Left lung (tissue), 4 donors: ENCODE measurements at regions not wholly inside any gene's neighbourhood (a gene's known extent, or its start where the extent isn't known, plus 50 kb on each side); places are given as distances from the start of the nearest gene placed in this dataset.

Experiments
- ATAC-seq: fragments of 200-7000 bp; cut with Tn5 transposase; one replicate; pipeline ENCODE4 v1.9.1; 2020; ENCODE audit warnings: moderate library complexity
- DNase-seq, 4 donors: peaks; one replicate each; pipeline ENCODE4 v3.0.0-alpha.2; 2013 to 2020
- H3K27ac ChIP-seq, 2 donors: fragments of 200-600 bp; sonication (generic) in 1 of 2; one replicate each; pipeline versions ENCODE4 v1.5.0 to v1.8.0; 2020 to 2021
- H3K27me3 ChIP-seq, 2 donors: fragments of 200-600 bp; sonication (generic) in 1 of 2; one replicate each; pipeline versions ENCODE4 v1.5.0 to v1.8.0; 2020 to 2021
- H3K36me3 ChIP-seq, 2 donors: fragments of 200-600 bp; sonication (generic) in 1 of 2; one replicate each; pipeline versions ENCODE4 v1.5.0 to v1.8.0; 2020 to 2021
- H3K4me1 ChIP-seq, 2 donors: fragments of 200-600 bp; one replicate each; pipeline ENCODE4 v1.8.0; 2021
- H3K4me3 ChIP-seq, 2 donors: fragments of 200-600 bp; sonication (generic) in 1 of 2; one replicate each; pipeline versions ENCODE4 v1.5.0 to v1.8.0; 2020 to 2021; ENCODE audit warnings: mild to moderate bottlenecking in 1 of 2
- H3K9me3 ChIP-seq, 2 donors: fragments of 200-600 bp; sonication (generic) in 1 of 2; one replicate each; pipeline versions ENCODE4 v1.5.0 to v1.8.0; 2020 to 2021
- intact Hi-C, 2 donors: fragments of 100-400 bp; cut with DNase I; formaldehyde crosslinking; loops; one replicate each; pipeline versions ENCODE4 v1.11.2 to v1.14.2; 2022
- TF ChIP-seq, protein P1 (sequence below), 2 donors: fragments of 200-600 bp; sonication (generic) in 1 of 2; IDR thresholded peaks; one replicate each; pipeline versions ENCODE4 v1.5.0 to v1.8.0; 2021; ENCODE audit warnings: antibody characterized with exemption in 2 of 2
- donor health status: DM: no; HTN: yes; CAD: no.
- donor health status: DM: no; HTN: no; CAD: no.

DNA sequence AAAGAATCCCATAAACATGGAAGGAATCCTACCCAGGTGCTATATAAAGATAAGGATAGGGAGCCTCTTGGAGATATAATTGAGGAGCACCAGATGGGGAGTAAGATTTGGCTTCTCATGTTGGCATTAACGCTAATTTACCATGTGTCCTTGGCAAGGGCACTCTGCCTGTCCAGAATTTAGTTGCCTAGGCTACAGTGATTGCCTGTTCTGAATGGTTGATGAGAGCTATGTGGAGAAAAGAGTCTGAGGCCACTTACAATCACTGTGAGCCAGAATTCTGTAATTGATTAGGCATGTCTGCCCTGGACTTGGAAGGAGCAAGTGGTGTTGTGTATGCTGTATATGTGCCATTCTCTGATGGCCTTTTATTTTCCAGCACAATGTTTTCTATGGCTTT, 1101.2 kb upstream of the RBFOX1 start:
- peaks cover 0 to 3% of the 10 kb centered on the region in 2 donors for H3K9me3 ChIP-seq
- DNase-seq = no peak
- no peak overlapping the region for H3K4me3 ChIP-seq
- TF ChIP-seq, protein P1, sequence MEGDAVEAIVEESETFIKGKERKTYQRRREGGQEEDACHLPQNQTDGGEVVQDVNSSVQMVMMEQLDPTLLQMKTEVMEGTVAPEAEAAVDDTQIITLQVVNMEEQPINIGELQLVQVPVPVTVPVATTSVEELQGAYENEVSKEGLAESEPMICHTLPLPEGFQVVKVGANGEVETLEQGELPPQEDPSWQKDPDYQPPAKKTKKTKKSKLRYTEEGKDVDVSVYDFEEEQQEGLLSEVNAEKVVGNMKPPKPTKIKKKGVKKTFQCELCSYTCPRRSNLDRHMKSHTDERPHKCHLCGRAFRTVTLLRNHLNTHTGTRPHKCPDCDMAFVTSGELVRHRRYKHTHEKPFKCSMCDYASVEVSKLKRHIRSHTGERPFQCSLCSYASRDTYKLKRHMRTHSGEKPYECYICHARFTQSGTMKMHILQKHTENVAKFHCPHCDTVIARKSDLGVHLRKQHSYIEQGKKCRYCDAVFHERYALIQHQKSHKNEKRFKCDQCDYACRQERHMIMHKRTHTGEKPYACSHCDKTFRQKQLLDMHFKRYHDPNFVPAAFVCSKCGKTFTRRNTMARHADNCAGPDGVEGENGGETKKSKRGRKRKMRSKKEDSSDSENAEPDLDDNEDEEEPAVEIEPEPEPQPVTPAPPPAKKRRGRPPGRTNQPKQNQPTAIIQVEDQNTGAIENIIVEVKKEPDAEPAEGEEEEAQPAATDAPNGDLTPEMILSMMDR (IDR thresholded peaks at IDR 0.05) = no peak
- no peaks in the 10 kb centered on the region for H3K4me1 ChIP-seq
- no peak overlapping the region for H3K27ac ChIP-seq
- ATAC-seq = no peak
- no peaks in the 10 kb centered on the region for H3K27me3 ChIP-seq
- no peaks in the 10 kb centered on the region for H3K36me3 ChIP-seq
- intact Hi-C loops = no loop called here

DNA sequence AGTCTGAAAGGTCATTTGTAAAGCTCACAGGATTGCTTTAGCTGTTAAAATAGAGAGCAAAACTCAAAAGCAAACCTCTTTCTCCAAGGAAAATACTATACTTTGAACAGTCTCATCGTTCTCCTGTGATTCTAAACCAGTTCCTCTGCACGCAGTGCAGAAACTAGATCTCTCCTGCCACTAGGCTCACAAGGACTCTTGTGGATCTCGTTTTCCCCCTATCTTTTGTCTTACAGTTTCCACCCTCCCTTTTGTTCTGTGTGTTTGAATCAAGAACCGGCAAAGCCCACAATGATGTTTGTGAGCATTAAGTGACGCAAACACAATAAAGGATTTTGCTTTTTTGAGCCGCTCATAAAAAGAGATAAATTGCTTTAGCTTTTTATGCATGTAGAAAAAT, 1103.5 kb upstream of the RBFOX1 start:
- Histone ChIP-seq H3K36me3 (no peaks in the 10 kb centered on the region), H3K4me3 (no peak overlapping the region), H3K9me3 (peaks cover 0 to 7% of the 10 kb centered on the region in 2 donors), H3K4me1 (no peaks in the 10 kb centered on the region), H3K27ac (no peak overlapping the region), H3K27me3 (no peaks in the 10 kb centered on the region)
- ATAC-seq (no peak), DNase-seq (no peak)
- intact Hi-C loops = no loop called here
- TF ChIP-seq, protein P1 (IDR thresholded peaks at IDR 0.05) = no peak

DNA sequence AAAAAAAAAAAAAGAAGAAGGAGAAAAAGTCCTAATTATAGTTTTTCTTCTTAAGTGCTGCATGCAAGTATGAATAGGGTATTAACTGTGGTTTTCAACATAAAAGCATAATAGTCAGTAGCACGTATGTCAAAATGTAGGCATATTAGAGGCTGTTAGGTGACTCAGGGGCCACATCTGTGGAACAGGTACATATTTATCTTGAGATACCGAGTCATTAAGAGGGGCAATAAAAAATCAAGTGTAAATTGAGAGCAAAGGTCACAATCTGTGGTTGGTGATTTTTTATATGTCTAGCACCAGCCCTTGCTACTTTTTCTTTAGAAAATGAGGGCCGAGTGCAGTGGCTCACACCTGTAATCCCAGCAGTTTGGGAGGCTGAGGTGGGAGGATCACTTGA, 1113.8 kb upstream of the RBFOX1 start:
- no peaks in the 10 kb centered on the region for H3K4me1 ChIP-seq
- DNase-seq (no peak), ATAC-seq (no peak)
- no peaks in the 10 kb centered on the region for H3K27me3 ChIP-seq
- H3K9me3 ChIP-seq = peaks cover 0 to 2% of the 10 kb centered on the region in 2 donors
- H3K36me3 ChIP-seq = no peaks in the 10 kb centered on the region
- H3K4me3 ChIP-seq = no peak overlapping the region
- TF ChIP-seq, protein P1 (IDR thresholded peaks at IDR 0.05) = no peak
- intact Hi-C loops = no loop called here
- H3K27ac ChIP-seq = no peak overlapping the region

DNA sequence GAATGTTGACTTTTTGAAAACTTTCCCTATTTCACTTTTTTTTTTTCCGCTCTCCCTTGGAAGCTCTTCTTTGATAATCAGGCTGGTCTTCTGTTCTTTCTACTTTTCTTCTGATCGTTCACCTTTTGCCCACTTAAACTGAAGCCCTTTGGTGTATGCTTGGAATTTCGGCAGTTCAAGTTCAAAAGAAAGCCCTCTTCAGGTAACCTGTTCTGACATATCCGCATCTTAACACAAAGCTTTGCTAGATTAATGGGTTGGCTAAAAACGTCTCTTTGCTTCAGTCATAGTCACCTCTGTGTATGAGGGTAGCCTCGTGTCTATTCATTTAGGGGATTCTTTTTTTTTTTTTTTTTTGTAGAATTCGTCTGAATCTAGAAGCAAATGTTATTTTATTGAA, 1115.8 kb upstream of the RBFOX1 start:
- Histone ChIP-seq H3K27me3 (no peaks in the 10 kb centered on the region), H3K4me3 (no peak overlapping the region), H3K9me3 (peaks cover 0 to 2% of the 10 kb centered on the region in 2 donors), H3K4me1 (no peaks in the 10 kb centered on the region), H3K27ac (no peak overlapping the region), H3K36me3 (no peaks in the 10 kb centered on the region)
- ATAC-seq = no peak
- intact Hi-C loops = no loop called here
- TF ChIP-seq, protein P1 (IDR thresholded peaks at IDR 0.05) = no peak
- no peak for DNase-seq

DNA sequence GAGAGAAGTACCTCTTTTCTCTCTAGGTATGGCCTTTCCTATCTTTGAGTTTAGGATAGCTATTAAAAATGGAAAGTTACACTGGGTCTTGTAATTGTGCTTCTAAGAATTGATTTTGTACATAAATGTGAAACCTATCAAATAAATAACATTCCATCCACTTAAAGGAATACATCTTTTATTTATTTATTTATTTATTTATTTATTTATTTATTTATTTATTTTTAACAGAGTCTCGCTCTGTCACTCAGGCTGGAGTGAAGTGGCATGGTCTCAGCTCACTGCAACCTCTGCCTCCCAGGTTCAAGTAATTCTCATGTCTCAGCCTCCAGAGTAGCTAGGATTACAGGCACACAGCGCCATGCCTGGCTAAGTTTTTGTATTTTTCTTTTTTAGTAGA, 1114.0 kb upstream of the EEF2KMT start:
- Histone ChIP-seq H3K27me3 (no peaks in the 10 kb centered on the region), H3K9me3 (no peaks in the 10 kb centered on the region), H3K4me3 (no peak overlapping the region), H3K4me1 (no peaks in the 10 kb centered on the region), H3K27ac (no peak overlapping the region), H3K36me3 (no peaks in the 10 kb centered on the region)
- DNase-seq = no peak
- ATAC-seq = no peak
- intact Hi-C loops = no loop called here
- TF ChIP-seq, protein P1 (IDR thresholded peaks at IDR 0.05) = no peak
